HEK293 (cell line): ENCODE measurements at regions not wholly inside any gene's neighbourhood (a gene's known extent, or its start where the extent isn't known, plus 50 kb on each side); places are given as distances from the start of the nearest gene placed in this dataset.

ENCODE experiments used
- YY2 ChIP-seq: fragments of 450-650 bp; formaldehyde crosslinking; IDR thresholded peaks from 2 replicates; pipeline ENCODE4 v1.5.1; 2016; ENCODE audit warnings: missing biosample characterization, missing genetic modification characterization
- ZBTB21 ChIP-seq: fragments of 450-650 bp; formaldehyde crosslinking; IDR thresholded peaks from 2 replicates; pipeline ENCODE4 v1.5.1; 2017; ENCODE audit warnings: missing biosample characterization, missing genetic modification characterization

DNA sequence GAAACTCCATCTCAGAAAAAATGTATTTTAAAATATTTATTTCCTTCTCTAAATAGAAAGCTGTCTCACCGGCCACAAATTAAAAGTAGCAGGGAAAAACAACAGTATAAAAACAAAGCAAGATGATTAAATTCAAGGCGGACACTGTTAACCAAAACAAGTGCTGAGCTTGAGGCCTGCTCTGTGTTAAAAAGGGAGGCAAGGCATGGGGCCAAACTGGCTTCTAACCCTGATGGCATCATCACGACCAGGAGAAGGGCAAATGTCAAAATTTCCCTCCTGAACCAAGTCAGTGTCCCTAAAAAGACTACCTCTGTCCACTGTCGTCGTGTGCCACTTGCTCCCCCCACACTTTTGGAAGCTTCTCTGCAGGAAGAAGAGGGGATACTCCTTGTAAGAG lies 116.1 kb downstream of the MSX2 start:
- TF ChIP-seq YY2 (tag by site-specific recombination) (no peak), ZBTB21 (tag by site-specific recombination) (no peak)
